ENCODE measurements at regions not wholly inside any gene's neighbourhood (a gene's known extent, or its start where the extent isn't known, plus 50 kb on each side); places are given as distances from the start of the nearest gene placed in this dataset.

GRCh38 chr12:126383506-126383905 lies 1318.3 kb downstream of the AACS start:
- no peak for DNase-seq (ENCODE audit: low spot score)

GRCh38 chr12:126384026-126384564 lies 1318.9 kb downstream of the AACS start:
- DNase-seq (ENCODE audit: low spot score), result no peak

DNA sequence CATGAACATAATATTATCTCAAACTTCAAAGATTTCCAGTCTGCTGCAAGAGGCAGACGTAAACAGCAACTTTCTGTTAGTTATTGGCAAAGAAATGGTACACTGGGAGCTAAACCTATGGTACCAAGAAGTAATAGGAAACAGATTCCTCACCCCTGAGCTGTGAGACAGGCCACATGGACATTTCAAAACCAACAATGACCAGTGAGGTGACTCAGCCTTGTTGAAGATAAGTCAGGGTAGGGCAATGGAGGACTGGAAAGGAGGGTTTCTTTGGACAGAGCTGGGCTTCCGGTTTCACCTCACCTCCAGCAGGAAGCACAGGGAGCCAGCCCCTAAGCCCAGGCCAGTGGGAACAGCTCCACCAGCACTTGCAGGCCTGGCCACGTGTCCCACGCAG lies 1320.5 kb downstream of the AACS start:
- DNase-seq (ENCODE audit: low spot score), result no peak

- no peak for DNase-seq (ENCODE audit: low spot score)
Measured at GRCh38 chr12:126389220-126389841, 1324.1 kb downstream of the AACS start.

- DNase-seq (ENCODE audit: low spot score), result no peak
Measured at GRCh38 chr12:126389961-126390360, 1324.7 kb downstream of the AACS start.

DNA sequence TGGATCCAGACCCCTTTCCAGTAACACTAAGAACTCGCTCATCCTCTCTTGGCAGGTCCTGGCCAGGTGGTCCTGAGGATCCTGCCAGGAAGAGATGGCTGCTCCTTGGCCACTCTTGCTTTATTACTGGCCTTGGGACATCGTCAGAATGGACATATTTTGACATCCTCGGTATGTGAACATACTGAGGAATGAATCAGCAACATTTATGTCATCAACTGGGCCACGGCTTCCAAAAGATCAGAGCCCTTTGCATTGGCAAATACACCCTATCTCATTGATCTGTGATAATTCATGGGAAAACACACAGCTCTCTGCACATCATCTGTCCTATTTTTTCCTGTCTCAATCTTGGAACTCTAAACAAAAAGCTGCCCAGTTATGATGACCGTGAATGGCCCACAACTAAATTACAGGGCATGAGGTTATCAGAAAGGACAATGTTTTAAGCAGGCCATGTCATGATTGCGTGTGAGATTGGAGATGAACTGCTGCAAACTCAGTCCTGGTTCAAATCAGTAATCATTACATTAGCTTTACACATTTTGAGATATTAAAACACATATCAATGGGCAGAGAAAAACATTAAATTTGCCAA lies 1325.8 kb downstream of the AACS start:
- DNase-seq (ENCODE audit: low spot score), result no peak

- DNase-seq (ENCODE audit: low spot score), result no peak
Measured at GRCh38 chr12:126396536-126396935, 1331.3 kb downstream of the AACS start.

- DNase-seq (ENCODE audit: low spot score), result no peak
Measured at GRCh38 chr12:126397071-126397581, 1331.9 kb downstream of the AACS start.

DNA sequence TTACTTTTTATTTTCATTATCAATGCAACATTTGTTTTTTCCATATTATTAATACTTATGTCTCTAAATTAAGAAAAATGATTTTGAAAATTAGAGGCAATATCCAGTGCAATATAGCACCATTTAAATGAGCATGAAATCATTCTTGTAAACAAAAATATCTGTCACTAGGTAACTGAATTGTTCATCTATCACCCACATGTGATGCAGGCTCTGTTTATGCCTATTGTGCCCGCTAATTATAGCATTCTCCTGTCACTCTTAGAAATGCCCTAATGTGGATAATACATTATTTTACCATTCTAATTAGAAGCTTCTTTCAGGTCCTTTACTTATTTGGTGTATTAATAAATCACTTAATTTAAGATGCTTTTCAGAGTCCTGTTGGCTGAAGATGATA lies 1332.4 kb downstream of the AACS start:
- no peak for DNase-seq (ENCODE audit: low spot score)

DNA sequence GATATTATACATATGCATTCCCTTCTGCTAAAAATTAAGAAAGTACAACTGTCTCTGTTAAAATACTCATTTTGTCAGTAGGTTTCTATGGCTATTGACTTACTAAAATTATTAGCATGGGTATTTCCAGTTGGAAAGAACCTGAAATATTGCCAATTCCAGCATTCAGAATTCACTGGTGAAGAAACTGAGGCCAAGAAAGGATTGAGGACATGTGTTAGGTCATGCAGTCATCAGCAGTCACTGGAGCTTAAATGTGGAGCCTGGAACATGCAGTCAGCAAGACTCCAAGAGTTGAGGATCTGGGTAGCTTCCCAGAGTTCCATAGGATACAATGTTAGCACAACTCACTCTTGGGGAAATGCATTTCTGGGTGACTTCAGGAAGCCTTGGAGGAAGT lies 1335.6 kb downstream of the AACS start:
- DNase-seq (ENCODE audit: low spot score), result no peak

GRCh38 chr12:126404293-126404881 lies 1339.2 kb downstream of the AACS start:
- DNase-seq (ENCODE audit: low spot score), result no peak

DNA sequence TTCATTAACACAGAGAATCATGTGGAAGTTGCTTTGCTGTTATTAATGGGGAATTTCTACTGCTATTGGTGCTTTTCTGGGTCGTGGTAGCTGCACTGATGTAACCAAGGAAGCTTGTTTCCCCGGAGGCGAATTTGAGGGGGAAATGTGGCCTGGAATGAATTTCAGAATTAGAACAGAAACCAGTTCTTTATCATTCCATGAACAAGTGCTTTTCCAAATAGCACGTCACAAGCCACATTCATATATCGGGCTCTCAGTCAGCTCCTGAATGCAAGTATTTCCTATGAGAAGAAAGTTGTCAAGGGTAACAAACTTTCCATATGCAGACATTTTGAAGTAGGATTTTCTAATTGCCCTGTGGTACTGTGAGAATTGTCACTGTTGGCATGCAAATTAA lies 1353.2 kb downstream of the AACS start:
- no peak for DNase-seq (ENCODE audit: low spot score)

- no peak for DNase-seq (ENCODE audit: low spot score)
Measured at GRCh38 chr12:126419131-126419530, 1353.9 kb downstream of the AACS start.

GRCh38 chr12:126424696-126425095 lies 1359.5 kb downstream of the AACS start:
- DNase-seq (ENCODE audit: low spot score), result no peak

DNA sequence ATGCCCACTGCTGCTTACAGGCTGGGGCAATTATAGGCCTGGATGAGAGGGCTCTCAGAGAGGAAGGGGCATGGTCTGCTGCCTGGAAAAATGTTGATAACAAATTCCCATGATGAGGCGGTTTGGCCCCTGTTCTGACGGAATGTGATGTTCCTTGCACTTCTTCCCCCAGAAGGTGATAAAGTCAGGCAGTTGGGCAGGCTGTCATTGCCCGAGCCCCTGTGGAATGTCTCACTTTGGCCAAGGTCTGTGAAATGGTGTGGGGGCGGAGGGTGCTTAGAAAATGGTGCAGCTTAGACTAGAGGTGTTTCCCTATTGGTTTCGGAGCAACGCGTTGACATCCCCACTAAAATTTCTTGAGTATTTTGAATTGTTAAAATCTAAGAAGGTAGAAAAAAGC lies 1360.0 kb downstream of the AACS start:
- DNase-seq (ENCODE audit: low spot score), result no peak

DNA sequence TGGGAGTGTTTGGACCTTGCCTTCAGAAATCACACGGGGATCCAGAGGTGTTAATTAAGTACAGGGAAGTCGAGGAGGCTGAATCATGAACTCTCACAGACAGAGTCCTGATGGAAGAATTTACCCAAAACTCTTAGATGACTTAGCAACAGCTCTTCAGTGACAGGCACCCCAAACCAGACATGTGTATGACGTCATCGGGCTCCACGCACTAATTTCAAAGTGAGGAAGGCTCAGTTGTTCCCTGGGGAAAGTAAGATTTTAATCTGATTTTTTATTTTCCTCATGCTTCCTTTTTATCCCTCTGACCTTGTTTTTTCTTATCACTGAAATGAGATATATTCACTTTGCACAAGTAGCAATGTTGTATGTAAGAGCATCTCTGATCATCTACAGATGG lies 1363.5 kb downstream of the AACS start:
- DNase-seq (ENCODE audit: low spot score), result no peak

DNA sequence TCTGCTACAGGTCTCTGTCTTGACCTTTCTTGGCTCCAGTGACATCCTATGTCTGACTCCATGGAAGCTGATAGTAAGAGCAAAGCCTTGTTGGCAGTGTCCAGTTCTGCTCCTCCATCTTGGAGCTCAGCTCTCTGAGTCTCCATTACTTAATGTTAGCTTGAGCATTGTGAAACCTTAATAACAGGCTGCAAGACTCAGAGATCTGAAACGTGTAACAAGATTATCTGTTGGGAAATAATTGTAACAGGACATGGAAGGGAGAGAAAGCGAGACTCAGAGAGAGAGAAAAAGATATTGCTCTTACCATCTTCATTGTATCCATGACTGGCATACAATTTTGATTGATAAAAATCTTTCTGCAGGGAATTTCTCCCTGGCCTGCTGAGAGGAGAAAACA lies 1365.7 kb downstream of the AACS start:
- DNase-seq (ENCODE audit: low spot score), result no peak

DNA sequence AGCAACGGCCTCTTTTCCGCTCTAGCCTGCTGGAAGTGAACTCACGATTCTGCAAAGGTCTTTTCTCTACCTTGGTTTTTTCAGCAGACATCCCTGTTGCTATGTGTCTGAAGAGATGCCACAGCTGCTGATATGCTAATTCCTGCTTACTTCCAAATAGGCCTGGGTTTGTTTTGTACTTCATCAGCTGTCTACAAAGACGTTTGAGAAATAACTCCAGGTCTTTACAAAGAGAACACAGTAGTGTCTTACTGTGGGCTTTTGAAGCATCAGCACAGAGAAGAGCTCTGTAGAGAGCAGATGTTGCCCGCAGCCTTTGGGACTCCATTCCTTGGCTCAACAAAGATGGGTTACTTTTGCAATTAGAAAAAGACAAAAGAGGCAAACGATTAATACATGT lies 1366.5 kb downstream of the AACS start:
- no peak for DNase-seq (ENCODE audit: low spot score)

GRCh38 chr12:126432780-126433179 lies 1367.5 kb downstream of the AACS start:
- DNase-seq (ENCODE audit: low spot score), result no peak

DNA sequence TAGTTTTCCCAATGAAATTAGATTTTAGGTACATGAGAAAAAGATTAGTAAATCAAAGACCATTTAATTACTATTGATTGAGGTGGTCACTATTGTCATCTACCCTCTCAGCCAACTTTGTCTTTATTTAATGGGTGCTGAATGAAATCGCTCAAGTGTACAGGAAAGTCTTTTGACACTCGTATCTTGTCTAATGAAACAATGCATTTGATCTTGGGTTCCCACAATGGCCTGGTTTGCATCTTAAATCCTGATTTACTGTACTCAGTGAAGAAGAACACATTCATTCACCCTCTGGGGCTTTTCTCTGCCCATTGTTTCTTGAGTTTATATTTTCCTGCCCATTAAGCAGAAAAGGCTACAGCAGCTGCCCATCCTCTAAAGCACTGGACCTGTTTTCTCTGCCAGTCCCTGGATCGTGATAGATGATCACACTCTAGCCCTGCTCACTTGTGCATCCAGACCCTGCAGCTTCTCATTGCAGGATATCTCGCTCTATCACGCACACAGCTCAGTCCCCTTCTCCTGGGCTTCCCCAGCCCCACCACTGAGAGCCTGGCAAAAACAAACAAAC lies 1369.3 kb downstream of the AACS start:
- no peak for DNase-seq (ENCODE audit: low spot score)

- no peak for DNase-seq (ENCODE audit: low spot score)
Measured at GRCh38 chr12:126436041-126436440, 1370.8 kb downstream of the AACS start.

- no peak for DNase-seq (ENCODE audit: low spot score)
Measured at GRCh38 chr12:126437934-126438333, 1372.7 kb downstream of the AACS start.

- no peak for DNase-seq (ENCODE audit: low spot score)
Measured at GRCh38 chr12:126443977-126444376, 1378.7 kb downstream of the AACS start.

Data from NAMALWA (cell line).